Neural cell (in vitro differentiated cells): ENCODE measurements at regions not wholly inside any gene's neighbourhood (a gene's known extent, or its start where the extent isn't known, plus 50 kb on each side); places are given as distances from the start of the nearest gene placed in this dataset.

Source experiments
- H2AFZ ChIP-seq: fragments of 200-600, 300-800 bp; sonication (generic), shearing (Covaris generic); 2 replicates; pipeline ENCODE4 v1.6.0; 2014; ENCODE audit warnings: low read depth, mild to moderate bottlenecking, antibody characterized with exemption, low read length, moderate library complexity
- H3F3A ChIP-seq: fragments of 200-600 bp; shearing (Covaris generic); 2 replicates; pipeline ENCODE4 v1.6.1; 2016; ENCODE audit warnings: mild to moderate bottlenecking, moderate library complexity, mixed read lengths, antibody characterized with exemption, low read length; ENCODE audit not compliant: insufficient read depth, poor library complexity, severe bottlenecking
- H3K27ac ChIP-seq: fragments of 200-600, 300-800 bp; sonication (generic), shearing (Covaris generic); 2 replicates; pipeline ENCODE4 v1.5.1; 2014; ENCODE audit warnings: mild to moderate bottlenecking, low read length, moderate library complexity
- H3K27me3 ChIP-seq: fragments of 300-800, 200-600 bp; sonication (generic), shearing (Covaris generic); 2 replicates; pipeline ENCODE4 v1.6.0; 2014; ENCODE audit warnings: mild to moderate bottlenecking, low read depth, low read length, moderate library complexity; ENCODE audit not compliant: insufficient read depth
- H3K36me3 ChIP-seq: fragments of 300-800, 200-600 bp; sonication (generic), shearing (Covaris generic); 2 replicates; pipeline ENCODE4 v1.5.1; 2014; ENCODE audit warnings: mild to moderate bottlenecking, antibody characterized with exemption, low read length, moderate library complexity; ENCODE audit not compliant: insufficient read depth
- H3K4me2 ChIP-seq: fragments of 300-800, 200-600 bp; sonication (generic), shearing (Covaris generic); 2 replicates; pipeline ENCODE4 v1.6.0; 2014; ENCODE audit warnings: mild to moderate bottlenecking, low read length
- H3K4me3 ChIP-seq: fragments of 300-800, 200-600 bp; sonication (generic), shearing (Covaris generic); 2 replicates; pipeline ENCODE4 v1.5.1; 2014; ENCODE audit warnings: mild to moderate bottlenecking, low read length, moderate library complexity
- H3K79me2 ChIP-seq: fragments of 200-600 bp; shearing (Covaris generic); replicated peaks from 2 replicates; pipeline ENCODE4 v1.6.0; 2014; ENCODE audit warnings: mild to moderate bottlenecking, low read length, moderate library complexity; ENCODE audit not compliant: insufficient read depth
- H3K9ac ChIP-seq: fragments of 300-800, 200-600 bp; sonication (generic), shearing (Covaris generic); 2 replicates; pipeline ENCODE4 v1.6.1; 2016; ENCODE audit warnings: mild to moderate bottlenecking, low read length, mixed read lengths
- H3K9me2 ChIP-seq: fragments of 200-600 bp; shearing (Covaris generic); 2 replicates; pipeline ENCODE4 v1.6.1; 2016; ENCODE audit warnings: mild to moderate bottlenecking, low read length, mixed read lengths; ENCODE audit not compliant: insufficient read depth
- H3K9me3 ChIP-seq: fragments of 200-600, 300-800 bp; sonication (generic), shearing (Covaris generic); 2 replicates; pipeline ENCODE4 v1.6.1; 2016; ENCODE audit warnings: mild to moderate bottlenecking, mixed run types, low read length, moderate library complexity, mixed read lengths
- H4K20me1 ChIP-seq: fragments of 200-600 bp; shearing (Covaris generic); 2 replicates; pipeline ENCODE4 v1.6.1; 2016; ENCODE audit warnings: mild to moderate bottlenecking, mixed run types; ENCODE audit not compliant: insufficient read depth
- EP300 ChIP-seq: fragments of 450-650 bp; conservative IDR thresholded peaks from 2 replicates; pipeline ENCODE4 v1.6.1; 2014; ENCODE audit warnings: antibody characterized with exemption, mild to moderate bottlenecking, moderate library complexity; ENCODE audit not compliant: poor library complexity, severe bottlenecking
- EZH2 ChIP-seq: fragments of 200-600, 300-800 bp; shearing (Covaris generic), sonication (generic); IDR thresholded peaks from 2 replicates; pipeline ENCODE4 v1.6.1; 2014; ENCODE audit warnings: antibody characterized with exemption, low read length, borderline replicate concordance, mild to moderate bottlenecking; ENCODE audit not compliant: insufficient read depth, poor library complexity, severe bottlenecking
- MXI1 ChIP-seq: fragments of 450-650 bp; conservative IDR thresholded peaks from 2 replicates; pipeline ENCODE4 v1.6.1; 2014; ENCODE audit warnings: antibody characterized with exemption, mild to moderate bottlenecking; ENCODE audit not compliant: poor library complexity, severe bottlenecking
- POLR2AphosphoS5 ChIP-seq: IDR thresholded peaks from 2 replicates; pipeline ENCODE4 v1.6.1; 2012
- RAD21 ChIP-seq: fragments of 450-650 bp; conservative IDR thresholded peaks from 2 replicates; pipeline ENCODE4 v1.6.1; 2014; ENCODE audit warnings: antibody characterized with exemption, mild to moderate bottlenecking, moderate library complexity
- SMC3 ChIP-seq: fragments of 450-650 bp; conservative IDR thresholded peaks from 2 replicates; pipeline ENCODE4 v1.6.1; 2014; ENCODE audit warnings: antibody characterized with exemption, mild to moderate bottlenecking, moderate library complexity; ENCODE audit not compliant: poor library complexity
- TAF1 ChIP-seq: IDR thresholded peaks from 2 replicates; pipeline ENCODE4 v1.6.1; 2012; ENCODE audit warnings: low read depth
- TF ChIP-seq, protein P1 (sequence below): fragments of 450-650 bp; IDR thresholded peaks from 2 replicates; pipeline ENCODE4 v1.5.1; 2014; ENCODE audit warnings: antibody characterized with exemption, mild to moderate bottlenecking, moderate library complexity; ENCODE audit not compliant: poor library complexity, severe bottlenecking
- TF ChIP-seq, protein P2 (sequence below): IDR thresholded peaks from 2 replicates; pipeline ENCODE4 v1.6.1; 2012; ENCODE audit warnings: borderline replicate concordance

DNA sequence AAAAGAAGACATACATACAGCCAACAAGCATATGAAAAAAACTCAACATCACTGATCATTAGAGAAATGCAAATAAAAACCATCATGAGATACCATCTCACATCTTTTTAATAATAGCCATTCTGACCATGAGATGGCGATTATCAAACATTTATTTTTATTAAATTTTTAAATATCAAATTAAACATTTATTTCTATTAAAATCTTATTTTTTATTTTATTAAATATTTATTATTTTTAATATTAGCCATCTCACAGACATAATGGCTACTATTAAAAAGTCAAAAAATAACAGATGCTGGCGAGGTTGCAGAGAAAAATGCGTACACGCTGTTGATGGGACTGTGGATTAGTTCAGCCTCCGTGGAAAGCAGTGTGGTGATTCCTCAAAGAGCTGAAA lies 264.8 kb upstream of the TENM4 start:
- no peaks in the 10 kb centered on the region for H3K9me2 ChIP-seq
- H3K27me3 ChIP-seq: no peaks in the 10 kb centered on the region
- no peaks in the 10 kb centered on the region for H3K79me2 ChIP-seq
- no peak for TF ChIP-seq EP300
- no peak for TF ChIP-seq RAD21
- TF ChIP-seq, protein P1, sequence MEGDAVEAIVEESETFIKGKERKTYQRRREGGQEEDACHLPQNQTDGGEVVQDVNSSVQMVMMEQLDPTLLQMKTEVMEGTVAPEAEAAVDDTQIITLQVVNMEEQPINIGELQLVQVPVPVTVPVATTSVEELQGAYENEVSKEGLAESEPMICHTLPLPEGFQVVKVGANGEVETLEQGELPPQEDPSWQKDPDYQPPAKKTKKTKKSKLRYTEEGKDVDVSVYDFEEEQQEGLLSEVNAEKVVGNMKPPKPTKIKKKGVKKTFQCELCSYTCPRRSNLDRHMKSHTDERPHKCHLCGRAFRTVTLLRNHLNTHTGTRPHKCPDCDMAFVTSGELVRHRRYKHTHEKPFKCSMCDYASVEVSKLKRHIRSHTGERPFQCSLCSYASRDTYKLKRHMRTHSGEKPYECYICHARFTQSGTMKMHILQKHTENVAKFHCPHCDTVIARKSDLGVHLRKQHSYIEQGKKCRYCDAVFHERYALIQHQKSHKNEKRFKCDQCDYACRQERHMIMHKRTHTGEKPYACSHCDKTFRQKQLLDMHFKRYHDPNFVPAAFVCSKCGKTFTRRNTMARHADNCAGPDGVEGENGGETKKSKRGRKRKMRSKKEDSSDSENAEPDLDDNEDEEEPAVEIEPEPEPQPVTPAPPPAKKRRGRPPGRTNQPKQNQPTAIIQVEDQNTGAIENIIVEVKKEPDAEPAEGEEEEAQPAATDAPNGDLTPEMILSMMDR: no peak
- TF ChIP-seq EZH2: no peak
- TF ChIP-seq SMC3: no peak
- TF ChIP-seq MXI1: no peak
- TF ChIP-seq, protein P2, sequence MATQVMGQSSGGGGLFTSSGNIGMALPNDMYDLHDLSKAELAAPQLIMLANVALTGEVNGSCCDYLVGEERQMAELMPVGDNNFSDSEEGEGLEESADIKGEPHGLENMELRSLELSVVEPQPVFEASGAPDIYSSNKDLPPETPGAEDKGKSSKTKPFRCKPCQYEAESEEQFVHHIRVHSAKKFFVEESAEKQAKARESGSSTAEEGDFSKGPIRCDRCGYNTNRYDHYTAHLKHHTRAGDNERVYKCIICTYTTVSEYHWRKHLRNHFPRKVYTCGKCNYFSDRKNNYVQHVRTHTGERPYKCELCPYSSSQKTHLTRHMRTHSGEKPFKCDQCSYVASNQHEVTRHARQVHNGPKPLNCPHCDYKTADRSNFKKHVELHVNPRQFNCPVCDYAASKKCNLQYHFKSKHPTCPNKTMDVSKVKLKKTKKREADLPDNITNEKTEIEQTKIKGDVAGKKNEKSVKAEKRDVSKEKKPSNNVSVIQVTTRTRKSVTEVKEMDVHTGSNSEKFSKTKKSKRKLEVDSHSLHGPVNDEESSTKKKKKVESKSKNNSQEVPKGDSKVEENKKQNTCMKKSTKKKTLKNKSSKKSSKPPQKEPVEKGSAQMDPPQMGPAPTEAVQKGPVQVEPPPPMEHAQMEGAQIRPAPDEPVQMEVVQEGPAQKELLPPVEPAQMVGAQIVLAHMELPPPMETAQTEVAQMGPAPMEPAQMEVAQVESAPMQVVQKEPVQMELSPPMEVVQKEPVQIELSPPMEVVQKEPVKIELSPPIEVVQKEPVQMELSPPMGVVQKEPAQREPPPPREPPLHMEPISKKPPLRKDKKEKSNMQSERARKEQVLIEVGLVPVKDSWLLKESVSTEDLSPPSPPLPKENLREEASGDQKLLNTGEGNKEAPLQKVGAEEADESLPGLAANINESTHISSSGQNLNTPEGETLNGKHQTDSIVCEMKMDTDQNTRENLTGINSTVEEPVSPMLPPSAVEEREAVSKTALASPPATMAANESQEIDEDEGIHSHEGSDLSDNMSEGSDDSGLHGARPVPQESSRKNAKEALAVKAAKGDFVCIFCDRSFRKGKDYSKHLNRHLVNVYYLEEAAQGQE: no peak
- TF ChIP-seq TAF1: no peak
- no peak for TF ChIP-seq POLR2AphosphoS5
- no peaks in the 10 kb centered on the region for H4K20me1 ChIP-seq
- no peaks in the 10 kb centered on the region for H3K36me3 ChIP-seq
- H2AFZ ChIP-seq: no peak overlapping the region
- H3F3A ChIP-seq: no peaks in the 10 kb centered on the region
- H3K9ac ChIP-seq: no peak overlapping the region
- H3K9me3 ChIP-seq: peaks cover 3% of the 10 kb centered on the region
- no peak overlapping the region for H3K4me2 ChIP-seq
- no peak overlapping the region for H3K27ac ChIP-seq
- no peak overlapping the region for H3K4me3 ChIP-seq

DNA sequence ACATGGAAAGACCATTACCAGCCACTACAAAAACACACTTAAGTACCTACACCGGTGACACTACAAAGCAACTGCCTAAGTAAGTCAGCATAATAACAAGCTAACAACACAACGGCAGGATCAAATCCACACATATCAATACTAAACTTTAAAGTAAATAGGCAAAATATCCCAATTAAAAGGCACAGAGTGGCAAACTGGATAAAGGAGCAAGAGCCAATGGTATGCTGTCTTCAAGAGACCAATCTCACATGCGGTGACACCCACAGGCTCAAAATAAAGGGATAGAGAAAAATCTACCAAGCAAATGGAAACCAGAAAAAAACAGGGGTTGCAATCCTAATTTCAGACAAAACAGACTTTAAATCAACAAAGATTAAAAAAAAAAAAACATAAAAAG lies 261.5 kb upstream of the TENM4 start:
- H3K4me3 ChIP-seq: no peak overlapping the region
- peaks cover 8% of the 10 kb centered on the region for H3K9me3 ChIP-seq
- no peaks in the 10 kb centered on the region for H3K36me3 ChIP-seq
- TF ChIP-seq, protein P2: no peak
- TF ChIP-seq, protein P1: no peak
- no peak for TF ChIP-seq TAF1
- no peak for TF ChIP-seq POLR2AphosphoS5
- no peak for TF ChIP-seq RAD21
- no peak for TF ChIP-seq EZH2
- TF ChIP-seq MXI1: no peak
- TF ChIP-seq SMC3: no peak
- no peak for TF ChIP-seq EP300
- H4K20me1 ChIP-seq: no peaks in the 10 kb centered on the region
- H3K27me3 ChIP-seq: no peaks in the 10 kb centered on the region
- H3K27ac ChIP-seq: no peak overlapping the region
- no peak overlapping the region for H2AFZ ChIP-seq
- no peak overlapping the region for H3K4me2 ChIP-seq
- H3F3A ChIP-seq: no peaks in the 10 kb centered on the region
- H3K9ac ChIP-seq: no peak overlapping the region
- H3K79me2 ChIP-seq: no peaks in the 10 kb centered on the region
- H3K9me2 ChIP-seq: no peaks in the 10 kb centered on the region
